Muscle of leg (tissue), 3 donors: ENCODE measurements at regions not wholly inside any gene's neighbourhood (a gene's known extent, or its start where the extent isn't known, plus 50 kb on each side); places are given as distances from the start of the nearest gene placed in this dataset.

ENCODE experiments used
- DNase-seq: peaks from one replicate; pipeline ENCODE4 v3.0.0; 2013
- H3K27ac ChIP-seq: one replicate; pipeline ENCODE4 v1.5.1; 2013; ENCODE audit warnings: mild to moderate bottlenecking, low read length, control low read depth
- H3K27me3 ChIP-seq: one replicate; pipeline ENCODE4 v1.6.1; 2013; ENCODE audit warnings: low read length; ENCODE audit not compliant: control insufficient read depth, insufficient read depth
- H3K36me3 ChIP-seq: one replicate; pipeline ENCODE4 v1.6.1; 2013; ENCODE audit warnings: low read length; ENCODE audit not compliant: control insufficient read depth, insufficient read depth
- H3K4me1 ChIP-seq: one replicate; pipeline ENCODE4 v1.6.1; 2013; ENCODE audit warnings: low read length; ENCODE audit not compliant: control insufficient read depth, insufficient read depth
- H3K4me3 ChIP-seq: one replicate; pipeline ENCODE4 v1.5.1; 2013; ENCODE audit warnings: low read length, control low read depth
- H3K9me3 ChIP-seq: replicated peaks from 2 replicates; pipeline ENCODE4 v1.6.1; 2013; ENCODE audit warnings: low read depth, low read length; ENCODE audit not compliant: control insufficient read depth
- WGBS: methylation state at CpG from one replicate; pipeline ENCODE4 v1.1.5; 2013; ENCODE audit warnings: missing lambda C conversion rate; ENCODE audit not compliant: insufficient coverage; 5-methylcytosine and 5-hydroxymethylcytosine counted together

DNA sequence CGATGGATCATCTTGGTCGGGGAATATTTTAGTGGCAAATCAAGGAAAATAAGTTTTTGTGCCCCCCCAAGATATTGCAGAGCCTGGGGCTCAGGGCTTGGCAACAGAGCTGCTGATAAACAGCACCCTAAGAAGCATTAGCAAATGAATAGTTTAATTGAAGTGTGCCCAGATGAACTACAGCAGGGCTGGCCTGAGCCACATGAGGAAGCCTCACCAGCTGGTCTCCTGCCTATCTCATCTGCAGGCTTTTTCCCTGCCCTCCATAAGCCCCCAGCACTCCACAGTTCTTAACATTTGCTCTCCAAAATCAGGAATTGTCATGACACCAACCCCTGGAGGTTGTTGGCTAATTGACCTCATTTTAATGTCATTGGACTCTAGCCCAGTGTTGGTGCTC, 480.2 kb downstream of the HS3ST3B1 start:
- Histone ChIP-seq H3K4me1 (no peaks in the 10 kb centered on the region), H3K9me3 (no peaks in the 10 kb centered on the region), H3K4me3 (no peak overlapping the region), H3K27ac (no peak overlapping the region), H3K27me3 (peaks cover 3% of the 10 kb centered on the region), H3K36me3 (no peaks in the 10 kb centered on the region)
- no peak for DNase-seq
- WGBS: 94% methylated on average over 2 of the region's 2 CpGs

DNA sequence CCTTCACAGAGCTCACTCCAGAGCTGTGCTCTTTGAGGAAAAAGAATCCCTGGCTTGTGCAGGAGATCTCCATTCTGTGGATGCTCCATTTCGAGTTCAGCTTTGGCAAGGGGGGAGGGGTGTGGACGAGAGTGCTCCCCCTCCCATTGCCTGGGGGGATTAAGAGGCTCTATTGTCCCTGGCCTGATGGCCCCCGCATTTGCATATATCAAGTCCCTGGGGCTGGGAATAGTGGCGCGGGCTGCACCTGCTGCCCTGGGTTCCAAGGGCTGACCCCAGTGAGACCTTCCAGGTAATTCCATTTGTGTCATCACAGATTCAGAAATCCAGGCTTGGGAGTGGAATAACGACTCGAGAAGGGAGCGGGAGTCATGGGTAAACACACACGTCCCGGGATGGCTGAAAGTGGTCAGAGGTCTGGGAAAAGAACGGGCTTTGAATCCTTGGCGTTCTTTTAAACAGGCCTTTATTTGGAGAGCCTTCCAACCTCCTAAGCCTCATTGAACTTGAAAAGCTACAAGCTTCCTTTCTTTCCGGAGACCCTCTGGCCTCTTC, 479.3 kb downstream of the HS3ST3B1 start:
- no peaks in the 10 kb centered on the region for H3K9me3 ChIP-seq
- H3K4me1 ChIP-seq: no peaks in the 10 kb centered on the region
- no peak for DNase-seq
- no peak overlapping the region for H3K4me3 ChIP-seq
- WGBS: 48% methylated on average over 6 of the region's 13 CpGs
- peaks cover 3% of the 10 kb centered on the region for H3K27me3 ChIP-seq
- no peaks in the 10 kb centered on the region for H3K36me3 ChIP-seq
- H3K27ac ChIP-seq: no peak overlapping the region

DNA sequence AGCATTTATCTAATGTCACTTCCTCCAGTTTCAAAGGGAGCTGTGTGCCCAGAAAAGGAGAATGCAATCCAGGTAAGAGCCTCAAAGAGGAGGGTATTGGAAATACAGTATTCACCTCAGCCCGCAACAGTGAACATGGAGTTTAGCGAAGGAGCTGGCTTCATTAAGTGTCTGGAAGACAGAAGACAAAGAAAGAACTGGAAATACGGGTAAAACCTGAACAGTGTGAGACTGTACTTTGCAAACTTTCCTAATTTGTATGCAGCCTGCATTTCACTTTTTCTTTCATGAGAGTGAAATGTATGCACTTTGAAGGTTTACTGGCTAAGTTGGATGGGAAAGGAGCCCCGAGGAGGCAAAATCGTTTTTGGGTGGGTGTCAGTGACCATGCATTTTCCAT, 478.4 kb downstream of the HS3ST3B1 start:
- H3K4me3 ChIP-seq: no peak overlapping the region
- no peaks in the 10 kb centered on the region for H3K36me3 ChIP-seq
- H3K27me3 ChIP-seq: peaks cover 3% of the 10 kb centered on the region
- WGBS: 90% methylated on average over 2 of the region's 5 CpGs
- H3K9me3 ChIP-seq: no peaks in the 10 kb centered on the region
- H3K4me1 ChIP-seq: no peaks in the 10 kb centered on the region
- DNase-seq: no peak
- no peak overlapping the region for H3K27ac ChIP-seq

DNA sequence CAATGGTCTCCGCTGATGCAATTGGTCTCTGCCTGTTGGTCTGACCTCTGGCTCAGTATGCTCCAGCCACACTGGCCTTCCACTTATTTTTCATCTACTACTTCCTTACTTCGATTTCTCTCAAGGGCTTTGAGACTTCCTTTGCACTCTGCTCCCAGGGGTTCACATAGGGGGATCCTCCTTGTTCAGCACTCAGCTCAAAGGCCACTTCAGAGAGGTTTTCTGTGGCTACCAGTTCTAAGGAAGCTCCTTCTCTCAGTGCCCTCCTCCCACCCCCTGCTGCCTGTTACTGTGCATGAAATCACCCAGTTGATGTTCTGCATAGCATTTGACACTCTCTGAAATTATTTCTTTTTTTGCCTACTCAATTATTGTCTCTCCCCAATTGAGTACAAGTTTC, 476.4 kb downstream of the HS3ST3B1 start:
- 0% methylated on average over 1 of the region's 2 CpGs for WGBS
- Histone ChIP-seq H3K4me1 (no peaks in the 10 kb centered on the region), H3K9me3 (no peaks in the 10 kb centered on the region), H3K27me3 (peaks cover 3% of the 10 kb centered on the region), H3K36me3 (no peaks in the 10 kb centered on the region), H3K27ac (no peak overlapping the region), H3K4me3 (no peak overlapping the region)
- DNase-seq: no peak

DNA sequence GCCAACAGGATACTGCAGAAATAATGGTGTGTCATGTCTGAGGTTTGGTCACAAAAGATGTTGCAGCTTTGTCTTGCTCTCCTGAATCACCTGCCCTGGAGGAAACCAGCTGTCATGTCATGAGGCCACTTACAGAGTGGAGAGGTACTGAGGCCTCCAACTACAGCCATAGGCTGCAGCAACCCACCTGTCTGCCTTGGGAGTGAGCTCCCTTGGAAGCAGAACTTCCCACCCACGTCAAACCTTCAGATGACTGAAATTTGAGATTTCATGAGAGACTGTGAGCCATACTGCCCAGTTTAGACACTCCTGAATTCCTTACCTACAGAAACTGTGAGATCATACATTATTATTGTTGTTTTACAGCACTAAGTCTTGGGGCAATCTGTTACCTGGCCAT, 475.9 kb downstream of the HS3ST3B1 start:
- no peak for DNase-seq
- H3K4me3 ChIP-seq: no peak overlapping the region
- H3K9me3 ChIP-seq: no peaks in the 10 kb centered on the region
- H3K27me3 ChIP-seq: peaks cover 3% of the 10 kb centered on the region
- no peaks in the 10 kb centered on the region for H3K4me1 ChIP-seq
- no peaks in the 10 kb centered on the region for H3K36me3 ChIP-seq
- H3K27ac ChIP-seq: no peak overlapping the region
- no CpG with 5 or more reads among the region's 1 CpG for WGBS

DNA sequence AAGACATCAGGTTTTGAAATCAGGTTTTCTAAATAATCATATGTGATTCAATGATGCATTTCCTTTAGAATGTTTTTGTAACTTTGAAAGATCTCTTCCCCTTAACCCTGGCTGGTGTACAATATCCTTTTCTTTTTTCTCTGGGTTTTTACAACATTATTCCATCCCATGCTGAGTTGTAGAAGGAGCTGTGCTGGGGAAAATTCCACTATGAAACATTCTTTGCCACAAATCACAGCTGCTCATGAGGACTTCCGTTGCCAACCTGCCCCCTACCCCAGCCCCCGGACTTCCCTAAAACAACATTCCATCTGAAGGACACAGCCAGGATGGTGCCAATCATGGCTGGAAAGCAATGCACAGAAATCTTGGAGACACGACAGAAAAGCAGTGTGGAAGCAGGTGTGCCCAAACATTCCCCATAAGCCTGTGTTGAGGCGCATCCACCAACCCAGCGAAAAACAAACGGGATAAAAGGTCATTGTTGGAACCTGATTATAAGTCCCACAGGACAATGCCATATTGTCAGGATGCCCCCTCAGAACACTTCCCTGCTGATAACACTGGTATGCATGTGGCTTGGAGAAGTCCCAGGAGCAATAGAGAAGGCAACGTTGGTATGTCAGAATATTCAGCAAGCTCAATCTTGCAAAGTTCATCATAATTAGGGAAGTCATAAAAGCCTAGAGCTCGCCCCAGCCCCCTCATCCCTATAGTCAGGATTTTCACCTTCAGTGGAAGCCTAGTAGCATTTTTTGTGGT, 475.0 kb downstream of the HS3ST3B1 start:
- Histone ChIP-seq H3K4me1 (no peaks in the 10 kb centered on the region), H3K9me3 (no peaks in the 10 kb centered on the region), H3K27me3 (peaks cover 3% of the 10 kb centered on the region), H3K4me3 (no peak overlapping the region), H3K36me3 (no peaks in the 10 kb centered on the region), H3K27ac (no peak overlapping the region)
- WGBS: 82% methylated on average over 4 of the region's 8 CpGs
- no peak for DNase-seq

DNA sequence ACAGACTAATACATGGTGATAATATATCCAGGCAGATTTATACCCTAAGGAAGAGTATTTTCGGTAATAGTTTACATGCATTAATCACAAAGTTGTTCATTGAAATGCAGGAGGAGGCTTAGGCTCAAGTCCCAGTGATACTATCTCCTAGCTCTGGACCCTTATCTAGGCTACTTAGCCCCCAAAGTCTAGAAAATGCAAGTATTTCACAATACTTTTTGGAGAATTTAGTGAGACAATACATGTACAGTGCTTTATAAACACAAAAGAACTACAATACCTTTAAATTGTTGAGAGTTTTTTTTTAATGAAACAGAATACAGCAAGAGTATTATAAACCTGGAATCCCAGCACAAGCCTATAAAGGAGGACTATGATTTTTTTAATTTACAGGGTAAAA, 473.9 kb downstream of the HS3ST3B1 start:
- DNase-seq: no peak
- Histone ChIP-seq H3K4me3 (no peak overlapping the region), H3K27ac (no peak overlapping the region), H3K27me3 (no peaks in the 10 kb centered on the region), H3K36me3 (no peaks in the 10 kb centered on the region), H3K9me3 (no peaks in the 10 kb centered on the region), H3K4me1 (no peaks in the 10 kb centered on the region)
- no CpG with 5 or more reads among the region's 1 CpG for WGBS

DNA sequence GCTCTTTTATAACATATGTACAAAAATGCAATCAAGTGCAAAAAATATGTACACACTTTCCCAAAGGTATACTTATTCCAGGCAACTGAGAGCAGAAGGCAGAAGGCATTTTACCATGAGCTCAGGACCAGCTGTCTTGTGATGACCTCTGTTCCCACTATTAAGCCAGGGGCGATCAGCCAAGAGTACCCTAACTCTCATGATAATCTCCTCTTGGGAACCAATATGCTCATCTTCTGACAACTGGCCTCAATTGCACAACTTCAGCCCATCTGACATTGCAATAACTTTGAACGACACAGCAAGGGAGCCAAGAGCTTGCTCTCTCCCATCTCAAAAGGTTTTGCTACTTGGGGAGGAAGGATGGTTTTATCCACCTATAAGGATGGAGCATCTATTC, 471.9 kb downstream of the HS3ST3B1 start:
- no peaks in the 10 kb centered on the region for H3K4me1 ChIP-seq
- no peak for DNase-seq
- no peaks in the 10 kb centered on the region for H3K27me3 ChIP-seq
- peaks cover 2% of the 10 kb centered on the region for H3K9me3 ChIP-seq
- H3K4me3 ChIP-seq: no peak overlapping the region
- no peaks in the 10 kb centered on the region for H3K36me3 ChIP-seq
- 50% methylated on average over 1 of the region's 2 CpGs for WGBS
- no peak overlapping the region for H3K27ac ChIP-seq

DNA sequence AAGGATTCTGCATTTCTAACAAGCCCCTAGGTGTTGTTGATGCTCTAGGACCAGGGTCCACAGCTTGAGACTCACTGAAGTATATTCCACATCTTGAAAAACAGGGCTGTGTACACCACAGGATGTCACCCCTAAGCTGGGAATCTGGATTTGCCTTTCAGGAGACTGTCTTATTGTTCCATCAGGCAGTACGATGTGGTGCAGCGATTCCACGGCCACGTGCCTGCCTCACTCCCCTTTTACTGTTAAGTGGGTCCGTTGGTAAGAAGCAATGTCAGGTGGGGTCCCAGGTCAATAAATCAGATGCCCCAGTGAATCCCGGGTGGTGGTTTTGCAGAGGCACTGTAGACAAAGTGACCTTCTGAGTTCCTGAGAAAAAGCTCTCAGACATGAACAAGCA, 470.7 kb downstream of the HS3ST3B1 start:
- H3K27ac ChIP-seq: no peak overlapping the region
- H3K9me3 ChIP-seq: peaks cover 2% of the 10 kb centered on the region
- no peaks in the 10 kb centered on the region for H3K4me1 ChIP-seq
- no peaks in the 10 kb centered on the region for H3K27me3 ChIP-seq
- H3K36me3 ChIP-seq: no peaks in the 10 kb centered on the region
- H3K4me3 ChIP-seq: no peak overlapping the region
- DNase-seq: no peak
- WGBS: 69% methylated on average over 4 of the region's 6 CpGs

DNA sequence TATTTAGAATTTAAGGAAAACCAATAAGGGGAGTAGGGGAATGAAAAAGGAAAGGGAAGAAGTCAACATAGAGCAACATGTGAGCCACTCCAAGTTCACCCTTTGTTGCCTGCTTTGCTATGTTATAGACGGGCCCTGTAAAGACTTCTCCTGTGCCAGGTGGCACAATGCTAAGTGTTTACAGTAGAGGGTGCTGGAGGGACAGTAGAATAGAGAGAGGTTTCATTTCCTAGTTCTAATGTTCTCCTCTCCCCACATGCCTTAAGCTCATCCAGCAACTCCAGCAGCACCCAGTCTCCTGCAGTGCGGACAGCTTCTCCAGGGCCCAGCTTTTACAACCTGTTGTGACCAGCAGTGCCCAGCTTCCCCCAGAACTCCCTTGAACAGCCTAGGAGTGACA, 468.0 kb downstream of the HS3ST3B1 start:
- DNase-seq: no peak
- no peaks in the 10 kb centered on the region for H3K36me3 ChIP-seq
- peaks cover 2% of the 10 kb centered on the region for H3K9me3 ChIP-seq
- H3K4me3 ChIP-seq: no peak overlapping the region
- H3K4me1 ChIP-seq: no peaks in the 10 kb centered on the region
- no peaks in the 10 kb centered on the region for H3K27me3 ChIP-seq
- no peak overlapping the region for H3K27ac ChIP-seq
- 83% methylated on average over 1 of the region's 2 CpGs for WGBS
